HCT116 (cell line): ENCODE measurements at regions not wholly inside any gene's neighbourhood (a gene's known extent, or its start where the extent isn't known, plus 50 kb on each side); places are given as distances from the start of the nearest gene placed in this dataset.

ENCODE experiments used
- ATAC-seq: fragments of 200-7000 bp; cut with Tn5 transposase; 2 replicates; pipeline ENCODE4 v1.9.1; 2020; ENCODE audit warnings: mild to moderate bottlenecking, moderate library complexity
- BruUV-seq: library from RNA; stranded (reverse); fragments of 400-500 nt; replicated peaks from 2 replicates; lab custom pipeline; 2021; lab: Mats Ljungman, UMichigan
- CTCF ChIA-PET: fragments of 300-600 bp; sonication (Branson Sonifier 250); formaldehyde crosslinking; loops from one replicate; lab custom pipeline; 2021; ENCODE audit warnings: antibody characterized with exemption; lab: Charles Lee
- POLR2A ChIA-PET: fragments of 300-600, 350-600 bp; sonication (Branson Sonifier 250); formaldehyde crosslinking; loops from one replicate; lab custom pipeline; 2021; ENCODE audit warnings: antibody characterized with exemption; lab: Charles Lee
- RAD21 ChIA-PET, 2 experiments: fragments of 300-600 bp; sonication (Branson Sonifier 250); formaldehyde crosslinking; loops; one replicate each; lab custom pipeline; 2023; ENCODE audit warnings: low total read pairs in 2 of 2; ENCODE audit not compliant: uncharacterized antibody in 2 of 2, unreplicated experiment in 2 of 2, low non-redundant PET in 1 of 2; lab: Charles Lee
- DNase-seq: peaks from one replicate; pipeline ENCODE4 v3.0.0-alpha.2; 2010; ENCODE audit warnings: low read depth, low spot score
- H2AFZ ChIP-seq: fragments of 200-600 bp; shearing (Covaris generic), sonication (generic); 2 replicates; pipeline ENCODE4 v1.6.1; 2017; ENCODE audit warnings: low read depth, mixed run types, mixed read lengths, antibody characterized with exemption, low read length; ENCODE audit not compliant: poor library complexity, severe bottlenecking
- H3K27ac ChIP-seq: 2 replicates; pipeline ENCODE4 v1.5.1; 2012; ENCODE audit warnings: low read depth, low read length
- H3K27me3 ChIP-seq: fragments of 200-600 bp; sonication (generic); 2 replicates; pipeline ENCODE4 v1.6.1; 2016; ENCODE audit warnings: mixed run types, low read length, mixed read lengths; ENCODE audit not compliant: insufficient read depth
- H3K36me3 ChIP-seq, 2 experiments: fragments of 200-500 bp in 1 of 2; fragments of 200-600 bp in 1 of 2; sonication (Bioruptor generic) in 1 of 2; sonication (generic) in 1 of 2; 2 replicates each; pipeline versions ENCODE4 v1.5.1 to v1.6.1; 2014 to 2016; ENCODE audit warnings: low read length in 2 of 2, inconsistent platforms in 1 of 2, mixed read lengths in 1 of 2, mixed run types in 1 of 2; ENCODE audit not compliant: insufficient read depth in 2 of 2, control insufficient read depth in 1 of 2
- H3K4me1 ChIP-seq, 2 experiments: fragments of 200-600 bp in 1 of 2; sonication (generic) in 1 of 2; 2 replicates each; pipeline versions ENCODE4 v1.5.1 to v1.6.1; 2012 to 2017; ENCODE audit warnings: low read length in 2 of 2, inconsistent platforms in 1 of 2, mild to moderate bottlenecking in 1 of 2, mixed read lengths in 1 of 2, mixed run types in 1 of 2, moderate library complexity in 1 of 2; ENCODE audit not compliant: insufficient read depth in 2 of 2, control insufficient read depth in 1 of 2
- H3K4me2 ChIP-seq: fragments of 200-600 bp; sonication (generic); 2 replicates; pipeline ENCODE4 v1.6.1; 2017; ENCODE audit warnings: mixed run types, low read length, mixed read lengths
- H3K4me3 ChIP-seq, 2 experiments: fragments of 200-600 bp in 1 of 2; sonication (generic) in 1 of 2; replicated peaks in 1 of 2; 2 replicates each; pipeline ENCODE4 v1.5.1; 2011 to 2016; ENCODE audit warnings: low read length in 2 of 2, control low read depth in 1 of 2, low read depth in 1 of 2, mild to moderate bottlenecking in 1 of 2, mixed read lengths in 1 of 2, mixed run types in 1 of 2
- H3K79me2 ChIP-seq: fragments of 200-600 bp; sonication (generic); 2 replicates; pipeline ENCODE4 v1.6.1; 2017; ENCODE audit warnings: mild to moderate bottlenecking, mixed run types, low read length, moderate library complexity, mixed read lengths; ENCODE audit not compliant: insufficient read depth
- H3K9ac ChIP-seq: fragments of 200-600 bp; sonication (generic); 2 replicates; pipeline ENCODE4 v1.6.1; 2016; ENCODE audit warnings: low read length, mixed read lengths
- H3K9me2 ChIP-seq: fragments of 200-600 bp; sonication (generic), shearing (Covaris generic); 2 replicates; pipeline ENCODE4 v1.6.1; 2017; ENCODE audit warnings: mixed run types, mild to moderate bottlenecking, moderate library complexity; ENCODE audit not compliant: insufficient read depth
- H3K9me3 ChIP-seq, 2 experiments: fragments of 200-500 bp in 1 of 2; fragments of 200-600 bp in 1 of 2; sonication (Bioruptor generic) in 1 of 2; sonication (generic) in 1 of 2; 2 replicates each; pipeline ENCODE4 v1.6.1; 2014 to 2017; ENCODE audit warnings: low read length in 2 of 2, mixed read lengths in 2 of 2, inconsistent platforms in 1 of 2, low read depth in 1 of 2, mild to moderate bottlenecking in 1 of 2, mixed run types in 1 of 2, moderate library complexity in 1 of 2; ENCODE audit not compliant: control insufficient read depth in 1 of 2, insufficient read depth in 1 of 2
- H4K20me1 ChIP-seq: fragments of 200-600 bp; sonication (generic), shearing (Covaris generic); 2 replicates; pipeline ENCODE4 v1.6.1; 2017; ENCODE audit warnings: mixed run types, mild to moderate bottlenecking, moderate library complexity; ENCODE audit not compliant: insufficient read depth
- CEBPB ChIP-seq: IDR thresholded peaks from 2 replicates; pipeline ENCODE4 v1.6.1; 2012; ENCODE audit warnings: low read depth
- CTCF ChIP-seq, 3 experiments: fragments of 200-600 bp in 1 of 3; sonication (generic) in 1 of 3; IDR thresholded peaks in 2 of 3; conservative IDR thresholded peaks in 1 of 3; 2 replicates each; pipeline ENCODE4 v1.5.1; 2012 to 2017; ENCODE audit warnings: low read depth in 2 of 3, low read length in 2 of 3, antibody characterized with exemption in 1 of 3, borderline replicate concordance in 1 of 3, control low read depth in 1 of 3, mild to moderate bottlenecking in 1 of 3, mixed read lengths in 1 of 3, mixed run types in 1 of 3, moderate library complexity in 1 of 3; ENCODE audit not compliant: insufficient read depth in 1 of 3
- EGR1 ChIP-seq: IDR thresholded peaks from 2 replicates; pipeline ENCODE4 v1.6.1; 2012; ENCODE audit warnings: low read depth
- ELF1 ChIP-seq: IDR thresholded peaks from 2 replicates; pipeline ENCODE4 v1.6.1; 2012; ENCODE audit warnings: low read depth, borderline replicate concordance
- EZH2phosphoT487 ChIP-seq: fragments of 200-600 bp; IDR thresholded peaks from 2 replicates; pipeline ENCODE4 v1.6.1; 2018; ENCODE audit warnings: antibody characterized with exemption, borderline replicate concordance
- JUND ChIP-seq: IDR thresholded peaks from 2 replicates; pipeline ENCODE4 v1.6.1; 2012
- SIN3A ChIP-seq: IDR thresholded peaks from 2 replicates; pipeline ENCODE4 v1.6.1; 2012; ENCODE audit warnings: low read depth
- SRF ChIP-seq: IDR thresholded peaks from 2 replicates; pipeline ENCODE4 v1.6.1; 2012; ENCODE audit warnings: low read depth
- ZBTB33 ChIP-seq: IDR thresholded peaks from 2 replicates; pipeline ENCODE4 v1.6.1; 2011; ENCODE audit warnings: mild to moderate bottlenecking, low read length, moderate library complexity; ENCODE audit not compliant: insufficient replicate concordance; ENCODE audit errors: extremely low read depth
- ZFX ChIP-seq: fragments of 450-650 bp; IDR thresholded peaks from 2 replicates; pipeline ENCODE4 v1.6.1; 2017
- intact Hi-C: fragments of 100-400 bp; cut with micrococcal nuclease; formaldehyde crosslinking; loops from 2 replicates; pipeline ENCODE4 v1.10.0; 2022

GRCh38 chr4:100087743-100088142, 102.5 kb downstream of the DDIT4L start (continued):
- TF ChIP-seq SIN3A (no peak), JUND (no peak), ZFX (no peak), ELF1 (no peak), SRF (no peak), EZH2phosphoT487 (no peak), CEBPB (no peak), EGR1 (no peak)
- TF ChIP-seq, all 23 proteins: peak for 0

- H2AFZ ChIP-seq, result no peak overlapping the region
- POLR2A ChIA-PET, result no interaction called here
Observed at GRCh38 chr4:100086766-100087431, 103.4 kb downstream of the DDIT4L start.

More at GRCh38 chr4:100086766-100087431, 103.4 kb downstream of the DDIT4L start:
- no peak overlapping the region for H3K9ac ChIP-seq
- H3K4me1 ChIP-seq, result peaks cover 0 to 6% of the 10 kb centered on the region in 2 experiments; a peak in 1 of 4 replicates
- no peaks in the 10 kb centered on the region for H3K36me3 ChIP-seq
- H3K9me2 ChIP-seq, result no peaks in the 10 kb centered on the region
- H4K20me1 ChIP-seq, result no peaks in the 10 kb centered on the region
- ChIA-PET CTCF (no interaction called here), RAD21 (no interaction called here)
- H3K4me3 ChIP-seq, result no peak overlapping the region
- TF ChIP-seq ELF1 (no peak), CTCF (IDR thresholded peaks at IDR 0.05 in 2 of 3, conservative IDR thresholded peaks at IDR 0.05 in 1 of 3; ENCODE audit: borderline replicate concordance in 1 of 3, insufficient read depth in 1 of 3, low read depth in 2 of 3, low read length in 2 of 3) (no peak), ZBTB33 (no peak)
- no peak for DNase-seq
- no peaks in the 10 kb centered on the region for H3K27me3 ChIP-seq
- intact Hi-C loops, result no loop called here
- no peak overlapping the region for H3K4me2 ChIP-seq
- no TSS peak for BruUV-seq
- H3K79me2 ChIP-seq, result no peaks in the 10 kb centered on the region
- no peak for ATAC-seq
- H3K9me3 ChIP-seq, result no peaks in the 10 kb centered on the region
- no peak overlapping the region for H3K27ac ChIP-seq
